ENCODE measurements at regions not wholly inside any gene's neighbourhood (a gene's known extent, or its start where the extent isn't known, plus 50 kb on each side); places are given as distances from the start of the nearest gene placed in this dataset.

- no peak for TF ChIP-seq CTCF (conservative IDR thresholded peaks at IDR 0.05 in 1 of 2, IDR thresholded peaks at IDR 0.05 in 1 of 2; ENCODE audit: low read depth in 1 of 2, low read length in 2 of 2)
- no peak for TF ChIP-seq EZH2 (IDR thresholded peaks at IDR 0.05; ENCODE audit: low read length, missing control alignments)
Measured at GRCh38 chr1:57632401-57632800, 208.5 kb upstream of the DAB1 start.
